ENCODE measurements at regions not wholly inside any gene's neighbourhood (a gene's known extent, or its start where the extent isn't known, plus 50 kb on each side); places are given as distances from the start of the nearest gene placed in this dataset.

DNA sequence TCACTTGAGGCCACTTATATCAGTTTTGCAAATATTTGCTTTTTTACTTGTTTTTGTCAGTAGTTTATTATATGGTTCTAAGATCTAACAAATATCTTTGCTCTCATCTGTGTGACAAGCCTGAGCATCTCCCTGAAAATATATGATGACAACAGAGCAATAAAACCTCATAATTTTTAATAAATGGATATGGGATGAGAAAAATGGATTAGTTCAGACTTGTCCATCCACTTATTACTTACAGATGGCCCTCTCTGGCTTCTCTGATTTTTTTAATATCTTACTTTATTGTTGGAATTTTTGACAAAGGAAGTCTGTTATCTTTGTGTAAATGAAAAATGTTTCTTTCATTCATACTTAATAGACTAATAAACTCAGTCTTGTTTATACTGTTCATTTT is 491.4 kb upstream of the RAG2 start:
- DNase-seq: no peak

DNA sequence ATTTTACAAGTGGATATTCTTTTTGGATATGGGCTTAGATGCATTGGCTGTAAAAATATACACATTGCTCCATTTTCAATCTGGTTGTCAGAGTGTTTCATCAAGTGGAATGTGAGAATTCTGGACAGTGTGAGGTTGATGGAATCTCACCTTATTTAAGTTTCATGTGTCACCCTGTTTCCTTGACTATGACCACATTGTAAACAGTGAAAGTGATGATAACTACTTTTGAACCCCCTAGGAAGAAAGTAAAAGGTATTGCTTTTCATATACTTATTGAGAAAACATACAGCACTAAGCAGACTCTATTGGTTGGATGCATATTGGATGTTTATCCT is 490.5 kb upstream of the RAG2 start:
- no peak for DNase-seq

DNA sequence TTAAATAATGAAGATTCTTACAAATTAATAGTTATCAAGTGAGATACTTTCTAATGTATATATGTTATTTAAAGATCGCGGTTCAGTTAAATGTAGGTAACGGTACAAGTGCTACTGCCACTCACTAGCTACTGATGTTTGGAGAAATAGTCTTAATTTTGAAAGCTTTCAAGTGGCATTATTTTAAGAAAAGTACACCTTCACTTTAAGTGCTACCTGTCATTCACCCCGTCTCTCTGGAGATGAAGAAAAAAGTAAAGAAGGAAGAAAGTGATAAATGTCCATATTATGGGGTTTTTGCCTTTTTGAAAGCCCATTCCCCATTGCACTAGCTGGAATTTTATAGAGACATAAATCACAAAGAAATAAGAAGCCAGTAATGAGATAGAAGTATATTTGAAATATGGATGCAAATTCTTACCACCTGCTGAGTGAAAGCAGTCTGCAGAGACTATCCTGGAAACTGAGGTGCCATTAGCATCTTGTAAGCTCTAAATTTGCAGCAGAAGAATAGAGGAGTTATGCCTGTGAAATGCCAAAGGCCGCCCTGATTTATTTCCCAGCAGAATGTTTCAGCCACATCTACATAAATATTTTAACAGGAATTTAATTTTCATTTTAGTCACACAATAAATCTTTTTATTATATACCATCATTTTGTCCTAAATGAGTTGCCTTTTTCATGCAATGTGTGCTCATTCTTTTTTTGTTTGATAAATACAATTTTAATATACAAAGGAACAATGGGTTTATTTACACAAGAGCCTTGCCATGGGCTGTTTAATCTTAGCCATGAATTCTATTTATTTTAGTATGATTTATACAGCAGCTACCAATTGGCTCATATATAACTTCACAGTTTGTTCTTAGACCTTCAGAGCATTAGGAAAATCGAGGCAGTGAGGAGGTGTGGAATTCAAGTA is 489.9 kb upstream of the RAG2 start:
- no peak for DNase-seq

DNA sequence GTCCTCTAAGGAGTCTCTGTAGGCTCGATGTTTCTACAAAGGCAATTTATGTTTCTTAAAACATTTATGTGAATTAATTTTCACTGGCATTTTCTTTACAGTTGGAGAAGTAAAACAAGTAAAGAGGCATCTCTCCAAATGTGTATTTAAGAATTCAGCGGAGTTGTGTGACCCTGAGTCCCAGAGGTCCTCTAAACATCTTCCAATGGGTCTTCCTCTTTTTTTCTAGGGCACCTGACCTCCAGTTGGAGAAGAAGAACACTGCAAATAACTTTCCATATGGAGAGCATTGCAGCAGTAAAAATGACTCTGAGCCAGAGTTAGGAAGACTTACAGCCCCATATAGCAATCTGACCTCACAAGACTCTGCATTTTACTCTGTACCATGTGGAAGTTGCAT is 480.5 kb upstream of the RAG2 start:
- DNase-seq: no peak

DNA sequence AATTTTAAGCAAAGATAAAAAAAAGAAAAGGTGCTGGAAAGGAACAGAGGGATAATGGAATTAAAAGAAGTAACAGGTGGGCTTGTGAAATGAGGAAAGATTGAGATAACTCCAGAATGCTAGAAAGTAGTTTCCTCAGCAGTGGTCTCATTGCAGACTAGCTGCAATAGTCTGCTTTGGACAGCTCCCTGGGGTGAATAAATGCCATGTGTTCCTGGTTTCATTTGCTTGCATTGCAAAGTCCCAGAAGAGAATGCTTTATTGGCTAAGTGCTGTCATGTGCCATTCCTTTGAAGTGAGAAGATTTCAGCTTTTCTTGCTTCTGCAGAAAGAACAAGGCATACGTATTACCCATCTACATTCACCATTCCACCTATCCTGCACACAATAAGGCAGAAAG is 478.8 kb upstream of the RAG2 start:
- no peak for DNase-seq

DNA sequence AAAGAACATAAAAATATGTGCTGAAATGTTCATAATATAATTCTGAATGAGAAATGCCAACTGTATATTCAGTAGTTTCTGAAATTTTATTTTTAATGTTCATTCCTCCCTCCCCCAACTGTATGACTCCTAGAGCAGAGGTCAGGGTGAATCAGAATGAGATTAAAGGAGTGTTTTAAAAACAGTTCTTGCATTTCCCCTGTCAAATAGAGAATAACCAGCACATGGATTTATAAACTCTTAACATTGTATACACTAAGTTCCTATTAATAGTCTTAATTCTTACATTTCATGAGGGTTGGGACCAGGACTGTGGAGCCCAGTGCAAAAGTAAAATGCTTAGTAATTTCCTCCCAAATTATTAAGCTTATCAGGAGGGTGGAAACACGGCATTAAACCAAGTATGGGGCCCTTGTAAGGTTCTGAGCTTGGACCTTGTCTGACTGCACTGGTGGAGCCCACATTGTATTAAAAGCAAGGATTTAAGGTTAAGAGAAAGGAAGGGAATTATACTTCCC is 474.6 kb upstream of the RAG2 start:
- DNase-seq: no peak

DNA sequence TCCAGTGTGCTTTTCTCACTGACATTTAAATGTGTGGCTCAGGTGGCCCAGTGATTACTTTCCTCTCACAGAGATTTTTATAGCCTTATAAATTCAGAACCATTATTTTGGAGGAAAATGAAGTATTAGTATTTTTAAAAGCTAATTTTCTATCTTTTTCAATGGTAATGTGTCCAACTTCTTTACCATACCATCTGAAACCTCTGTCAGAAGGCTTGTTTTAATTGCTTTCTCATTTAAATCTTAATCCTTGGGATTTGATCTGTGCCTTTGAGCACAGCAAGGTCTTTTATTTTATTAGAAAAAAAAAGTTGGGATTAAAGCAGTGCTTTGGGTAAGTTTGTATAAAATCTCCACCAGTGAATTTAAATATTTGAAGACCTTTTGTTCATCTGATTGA is 452.3 kb upstream of the RAG2 start:
- no peak for DNase-seq

DNA sequence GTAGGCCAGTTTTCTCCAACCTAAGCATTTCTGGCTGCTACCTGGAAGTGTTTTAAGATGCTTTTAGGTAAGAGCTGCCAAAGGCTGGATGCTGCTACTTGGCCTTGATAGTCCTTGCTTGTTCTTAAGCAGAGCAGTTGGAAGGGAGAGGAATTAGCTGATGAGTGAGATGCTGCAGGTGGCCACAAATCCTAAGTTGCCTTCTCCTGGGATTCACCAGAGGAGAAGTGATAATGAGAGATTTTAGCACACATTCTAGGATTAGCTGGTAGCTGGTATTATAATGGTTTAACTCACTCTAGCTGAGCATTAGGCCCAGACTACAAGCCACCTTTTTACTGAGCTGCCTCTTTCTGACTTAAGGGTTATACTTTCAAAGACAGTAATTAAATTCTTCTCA is 442.9 kb upstream of the RAG2 start:
- DNase-seq: no peak

DNA sequence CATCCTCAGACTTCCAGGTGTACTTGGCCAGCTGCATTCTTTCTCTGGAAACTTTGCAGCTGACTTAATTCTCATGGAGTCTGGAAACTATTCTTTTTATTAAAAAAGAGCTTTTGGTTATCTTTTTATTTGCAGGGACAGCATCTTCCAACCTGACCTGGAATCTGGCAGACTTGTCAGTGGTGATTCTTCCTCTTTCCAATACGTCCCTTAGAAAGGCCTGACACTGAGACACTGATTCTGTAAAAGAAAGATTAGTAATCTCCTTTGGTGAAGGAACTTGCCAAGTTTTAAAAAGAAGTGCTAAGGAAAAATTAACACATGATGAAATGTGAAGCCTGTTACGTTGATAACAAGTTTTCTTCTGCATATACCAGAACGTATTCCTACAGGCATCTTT is 440.9 kb upstream of the RAG2 start:
- DNase-seq: no peak

DNA sequence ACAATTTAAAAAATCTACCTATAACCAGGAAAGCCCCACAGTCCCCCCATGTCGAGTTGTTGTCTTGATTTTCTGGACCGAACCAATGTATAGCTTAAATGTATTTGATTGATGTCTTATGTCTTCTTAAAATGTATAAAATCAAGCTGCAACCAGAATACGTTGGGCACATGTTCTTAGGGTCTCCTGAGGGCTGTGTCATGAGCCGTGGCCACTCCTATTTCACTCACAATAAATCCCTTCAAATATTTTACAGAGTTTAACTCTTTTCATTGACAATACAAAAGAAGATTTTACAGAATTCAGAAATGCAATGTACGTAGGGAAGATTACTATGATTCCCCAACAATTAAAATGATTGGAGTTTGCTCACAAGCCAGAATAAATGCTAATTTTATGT is 428.7 kb upstream of the RAG2 start:
- DNase-seq: no peak

DNA sequence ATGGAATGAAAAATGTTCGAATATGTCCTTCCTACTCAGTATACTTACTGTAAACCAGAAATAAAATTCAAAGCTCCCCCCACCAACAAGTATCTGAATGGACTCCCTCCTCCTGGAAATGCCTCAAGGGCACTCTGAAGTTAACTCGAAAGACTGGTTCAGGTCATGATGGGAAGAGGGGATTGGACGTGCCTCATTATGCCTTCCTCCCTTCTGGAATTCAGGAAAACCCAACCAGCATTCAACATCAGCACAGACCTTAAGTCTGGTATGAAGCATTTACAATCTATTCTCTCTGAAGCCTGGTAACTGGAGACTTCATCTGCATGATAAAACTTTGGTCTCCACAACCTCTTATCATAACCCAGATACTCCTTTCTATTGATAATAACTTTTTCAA is 428.3 kb upstream of the RAG2 start:
- DNase-seq: no peak

DNA sequence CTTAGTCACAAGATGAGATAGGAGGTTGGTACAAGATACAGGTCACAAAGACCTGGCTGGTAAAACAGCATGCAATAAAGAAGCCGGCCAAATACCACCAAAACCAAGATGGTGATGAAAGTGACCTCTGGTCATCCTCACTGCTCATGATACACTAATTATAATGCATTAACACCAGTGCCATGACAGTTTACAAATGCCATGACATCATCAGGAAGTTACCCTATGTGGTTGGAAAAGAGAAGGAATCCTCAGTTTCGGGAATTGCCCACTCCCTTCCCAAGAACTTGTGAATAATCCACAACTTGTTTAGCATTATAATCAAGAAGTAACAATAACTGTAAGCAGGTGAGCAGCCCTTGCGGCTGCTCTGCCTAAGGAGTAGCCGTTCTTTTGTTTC is 408.5 kb upstream of the RAG2 start:
- no peak for DNase-seq

DNA sequence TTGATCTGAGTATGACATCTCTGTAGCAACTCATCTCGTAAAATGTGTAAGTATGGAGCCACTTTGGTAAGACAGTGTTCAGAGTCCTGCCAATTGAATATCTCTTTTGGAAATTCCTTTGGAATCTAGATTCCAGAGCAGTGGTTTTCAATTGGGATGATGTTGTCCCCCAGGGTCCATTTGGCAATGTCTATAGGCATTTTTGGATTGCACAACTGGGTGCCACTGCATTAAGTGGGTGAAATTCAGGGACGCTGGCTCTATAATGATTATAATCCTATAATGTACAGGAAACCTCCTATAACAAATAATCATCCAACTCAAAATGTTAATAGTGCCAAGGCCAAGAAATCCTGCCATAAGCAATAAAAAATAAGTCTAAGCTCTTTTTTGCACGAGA is 404.8 kb upstream of the RAG2 start:
- DNase-seq: no peak

DNA sequence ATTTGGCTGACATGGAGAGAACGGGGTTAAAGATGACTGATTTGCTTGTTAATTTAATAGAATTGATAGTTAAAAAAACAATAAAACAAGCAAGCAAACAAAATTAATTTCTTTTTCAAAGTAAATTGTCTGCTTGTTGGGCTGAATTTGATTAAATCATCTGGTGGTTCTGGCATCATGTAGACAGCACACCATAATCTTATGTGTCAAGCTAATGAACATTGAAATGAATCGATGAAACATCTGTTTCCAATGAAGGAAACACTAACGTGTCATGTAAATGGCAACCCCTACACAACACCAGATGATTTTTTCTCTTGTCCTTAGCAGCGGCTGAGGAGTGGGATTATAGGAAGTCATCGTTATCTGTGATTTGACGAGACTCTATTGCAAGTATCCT is 399.6 kb upstream of the RAG2 start:
- no peak for DNase-seq

DNA sequence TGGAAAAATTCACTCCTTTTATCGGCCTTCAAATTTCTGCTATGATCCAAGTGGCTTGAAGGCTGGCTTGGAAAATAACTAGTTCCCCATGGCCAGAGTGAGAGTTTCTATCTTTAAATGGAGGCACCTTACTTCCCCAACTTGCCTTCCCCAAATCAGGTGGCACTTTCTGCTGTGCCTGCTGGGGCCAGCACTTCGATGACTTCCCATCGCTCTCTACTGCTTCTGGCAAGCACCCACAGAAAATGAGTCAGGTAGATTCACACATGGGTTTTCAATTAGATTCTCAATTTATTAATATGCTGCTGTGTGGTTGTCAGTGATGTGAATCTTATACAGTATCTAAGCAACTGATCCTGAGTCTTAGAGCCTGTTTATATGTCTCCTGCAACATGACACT is 398.8 kb upstream of the RAG2 start:
- DNase-seq: no peak

DNA sequence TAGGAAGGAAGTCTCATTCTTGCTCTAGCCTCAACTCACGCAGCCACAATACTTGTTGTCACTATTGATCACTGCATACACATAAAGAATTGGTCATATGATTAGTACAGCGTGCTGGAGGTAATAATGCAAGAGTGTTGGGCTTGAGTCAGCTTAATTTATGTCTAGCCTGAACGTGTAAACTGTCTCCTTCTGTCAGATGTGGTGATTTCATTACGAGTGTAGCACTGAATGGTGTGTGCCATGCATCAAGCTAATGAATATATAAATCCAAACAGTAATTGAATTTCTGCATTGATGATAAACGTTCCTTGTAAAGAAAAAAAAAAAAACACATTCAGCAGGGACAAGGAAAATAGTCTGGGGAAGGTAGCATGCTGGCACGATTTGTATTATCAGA is 396.2 kb upstream of the RAG2 start:
- DNase-seq: no peak

DNA sequence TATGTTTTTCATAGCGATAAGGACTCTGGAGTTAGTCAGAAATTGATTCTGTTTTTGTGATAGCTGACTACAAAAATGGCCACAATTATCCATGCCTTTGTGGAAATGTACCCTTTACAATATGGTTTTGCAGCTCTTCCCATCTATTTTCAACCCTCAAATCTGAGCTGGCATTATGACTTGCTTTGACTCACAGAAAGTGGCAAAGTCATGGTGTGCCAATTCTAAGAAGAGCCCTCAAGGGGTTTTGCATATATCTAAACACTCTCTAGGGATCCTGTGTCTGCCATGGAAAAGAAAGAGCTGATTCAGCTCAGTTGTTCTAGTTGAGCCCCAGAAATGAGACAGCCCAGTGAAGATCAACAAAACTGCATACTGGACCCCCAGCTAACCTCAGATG is 390.5 kb upstream of the RAG2 start:
- no peak for DNase-seq

DNA sequence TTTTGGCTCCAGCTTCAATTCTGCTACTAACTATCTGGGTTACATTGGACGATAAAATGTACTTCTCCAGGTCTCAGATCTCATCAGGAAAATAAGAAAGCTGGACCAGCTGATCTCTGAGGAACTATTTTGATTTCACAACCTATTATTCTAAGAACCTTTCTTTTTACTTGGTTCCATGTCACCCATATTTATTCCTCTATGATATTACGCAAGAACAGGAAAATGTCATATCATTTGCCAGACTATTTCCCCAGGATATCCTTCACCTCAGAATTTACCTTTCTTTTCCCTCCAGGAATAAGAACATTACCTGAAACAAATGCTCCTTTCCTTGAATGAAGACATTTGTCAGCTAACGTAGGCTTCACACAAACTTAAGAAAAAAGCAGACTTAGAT is 387.5 kb upstream of the RAG2 start:
- DNase-seq: no peak

DNA sequence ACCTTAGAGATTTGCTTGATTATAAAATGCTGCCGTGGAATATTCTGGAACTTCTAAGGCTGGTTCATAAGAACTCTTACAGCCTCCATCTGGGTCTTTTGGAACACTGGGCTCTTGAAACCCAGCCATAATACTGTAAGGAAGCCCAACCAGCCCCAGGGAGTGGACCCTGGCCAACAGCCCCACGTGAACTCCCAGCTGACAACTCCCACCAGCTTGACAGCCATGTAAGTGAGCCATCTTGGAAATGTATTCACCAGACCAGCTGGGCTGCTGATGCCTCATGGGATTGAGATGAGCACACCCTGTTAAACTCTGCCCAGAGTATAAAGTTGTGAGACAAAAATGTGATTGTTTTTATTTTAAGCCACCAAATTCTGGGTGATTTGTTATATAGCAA is 378.7 kb upstream of the RAG2 start:
- no peak for DNase-seq

DNA sequence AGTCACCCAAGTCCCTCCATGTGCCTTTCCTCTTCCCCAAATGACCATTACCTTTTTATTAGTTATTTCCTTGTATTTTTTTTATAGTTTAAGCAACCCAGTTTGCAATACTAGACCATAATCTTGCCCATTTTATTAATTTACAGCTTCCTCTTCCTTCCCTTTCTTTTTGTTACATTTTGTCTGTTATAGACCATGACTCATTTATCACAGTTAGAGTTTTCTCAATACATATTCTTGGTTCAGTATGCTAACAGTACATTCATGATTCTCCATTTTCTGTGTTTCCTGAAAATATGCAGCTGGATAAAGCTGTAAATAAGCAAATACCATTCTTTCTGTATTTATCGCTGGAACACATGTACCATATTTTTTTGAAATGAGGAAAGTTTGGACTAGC is 376.7 kb upstream of the RAG2 start:
- DNase-seq: no peak

DNA sequence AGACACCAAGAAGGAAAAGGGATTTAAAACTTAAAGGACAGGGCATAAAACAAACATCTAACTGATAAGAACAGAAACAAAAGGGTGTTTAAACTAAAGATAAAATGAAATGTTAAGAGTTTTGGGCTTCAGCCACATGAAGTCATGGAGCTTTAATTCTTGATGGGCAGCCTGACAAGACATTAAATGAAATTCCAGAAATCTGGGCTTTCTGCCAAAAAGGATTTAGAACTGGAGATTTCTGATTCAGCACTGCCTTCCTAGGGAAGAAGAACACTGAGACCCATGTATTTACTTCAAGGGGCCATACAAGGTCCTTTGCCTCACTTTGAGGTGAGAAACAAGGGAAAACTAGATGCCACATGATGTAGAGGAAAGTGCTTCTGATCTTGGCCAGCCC is 355.9 kb upstream of the RAG2 start:
- DNase-seq: no peak

DNA sequence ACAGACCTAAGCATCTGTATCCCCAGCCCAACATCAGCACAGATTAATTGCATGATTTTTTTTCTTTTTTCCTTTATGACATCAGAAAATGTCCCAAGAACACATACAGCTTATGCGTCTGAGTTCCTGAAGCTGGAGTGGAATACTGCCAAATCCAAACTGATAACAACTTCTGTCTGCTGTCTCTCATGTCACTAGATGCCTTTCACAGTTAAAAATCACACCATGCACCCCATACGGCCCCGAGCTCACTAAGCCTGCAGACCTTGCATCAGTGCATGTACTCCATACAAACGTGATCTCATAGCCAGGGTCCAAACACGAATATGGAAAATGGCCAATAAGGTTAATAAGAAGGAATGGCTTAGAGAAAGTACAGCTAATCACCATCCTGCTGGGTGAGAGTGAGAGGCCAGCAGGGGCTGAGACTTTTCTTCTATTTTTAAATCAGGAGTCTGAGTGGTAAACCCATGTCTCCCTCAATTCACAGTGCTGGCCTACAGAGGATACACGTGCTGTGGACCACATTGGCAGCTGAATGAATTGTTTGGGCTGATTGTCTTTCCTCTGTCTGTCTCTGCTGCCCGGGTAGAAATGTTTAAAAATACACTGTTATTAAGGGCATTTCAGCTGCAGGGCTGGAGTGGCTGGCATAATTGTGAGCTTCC is 350.6 kb upstream of the RAG2 start:
- DNase-seq: no peak

DNA sequence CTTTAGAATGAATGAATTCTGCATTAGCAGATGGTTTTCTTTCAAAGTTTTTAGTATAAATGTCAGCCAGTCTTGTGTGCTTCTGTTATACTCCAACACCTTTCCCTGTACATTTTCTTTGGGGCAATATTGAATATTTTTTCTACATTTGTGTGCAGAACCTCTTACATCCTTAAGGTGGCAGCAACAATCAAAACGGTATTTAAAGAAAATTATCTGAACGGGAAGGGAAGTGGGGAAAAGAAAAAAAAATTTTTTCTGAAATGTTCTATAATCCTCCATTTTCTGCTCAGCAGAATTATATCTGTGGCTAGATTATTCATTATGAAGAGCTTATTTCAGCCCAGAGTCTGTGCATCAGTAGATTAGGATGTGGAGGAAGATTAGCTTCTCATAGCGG is 347.3 kb upstream of the RAG2 start:
- no peak for DNase-seq

DNA sequence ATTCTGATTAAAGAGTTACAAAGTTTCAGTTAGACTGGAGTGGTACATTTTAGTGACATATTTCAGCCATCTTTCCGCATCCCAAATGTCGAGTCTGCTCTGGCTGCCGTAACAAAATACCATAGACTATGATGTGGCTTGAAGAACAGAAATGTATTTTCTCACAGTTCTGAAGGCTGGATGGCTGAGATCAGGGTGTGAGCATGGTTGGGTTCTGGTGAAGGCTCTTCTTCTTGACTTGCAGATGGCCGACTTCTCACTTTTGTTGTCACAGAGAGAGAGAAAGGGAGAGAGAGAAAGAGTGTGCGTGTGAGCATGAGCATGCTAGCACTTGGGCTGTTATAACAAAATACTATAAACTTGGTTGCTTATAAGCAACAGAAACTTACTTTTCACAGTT is 335.4 kb upstream of the RAG2 start:
- no peak for DNase-seq

DNA sequence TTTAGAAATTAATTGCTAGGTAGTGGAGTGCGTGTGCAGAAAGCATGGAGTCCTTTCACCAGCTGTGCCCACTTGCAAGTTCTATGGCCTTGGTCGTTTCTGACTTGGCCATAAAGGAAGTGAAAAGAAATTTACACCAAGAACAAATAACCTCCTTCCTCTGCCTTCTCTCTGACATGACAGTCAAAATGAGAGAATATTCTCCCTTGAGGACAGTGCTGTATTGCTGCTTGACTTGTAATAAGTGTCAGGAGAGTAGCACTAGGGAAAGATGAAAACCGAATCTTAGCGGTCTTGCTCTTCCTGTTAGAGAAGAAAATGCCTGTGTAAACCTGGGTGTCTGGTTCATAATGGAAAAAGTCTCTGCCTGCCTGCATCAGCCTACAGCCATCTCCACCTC is 333.1 kb upstream of the RAG2 start:
- DNase-seq: no peak
